ENCODE measurements at regions not wholly inside any gene's neighbourhood (a gene's known extent, or its start where the extent isn't known, plus 50 kb on each side); places are given as distances from the start of the nearest gene placed in this dataset.

DNA sequence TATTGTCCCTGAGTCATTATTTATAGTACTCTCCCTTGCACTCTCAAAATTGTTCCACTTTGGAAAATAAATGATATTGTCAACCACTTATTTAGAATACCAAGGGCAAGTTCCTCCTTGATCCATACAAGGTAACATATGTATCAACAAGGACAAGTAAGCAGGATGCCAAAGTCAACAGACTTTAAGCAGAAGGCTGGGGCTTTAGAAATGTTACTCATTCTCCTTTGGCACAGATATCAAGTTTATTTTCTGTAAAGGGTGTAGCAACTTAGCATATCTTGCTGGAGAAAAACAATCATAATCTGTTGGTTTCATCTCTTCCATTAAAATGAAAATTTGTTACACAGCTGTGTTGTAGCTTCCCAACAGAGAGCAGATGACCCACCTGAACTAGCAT lies 248.7 kb upstream of the SLC30A5 start:
- Histone ChIP-seq H3K9me3 (no peaks in the 10 kb centered on the region), H3K27me3 (ENCODE audit: low read depth) (no peaks in the 10 kb centered on the region), H3K36me3 (no peaks in the 10 kb centered on the region), H3K27ac (no peak overlapping the region), H3K4me1 (no peaks in the 10 kb centered on the region), H3K4me3 (no peak overlapping the region)
- intact Hi-C loops (cut with DNase I), result no loop called here
- TF ChIP-seq, protein P1, sequence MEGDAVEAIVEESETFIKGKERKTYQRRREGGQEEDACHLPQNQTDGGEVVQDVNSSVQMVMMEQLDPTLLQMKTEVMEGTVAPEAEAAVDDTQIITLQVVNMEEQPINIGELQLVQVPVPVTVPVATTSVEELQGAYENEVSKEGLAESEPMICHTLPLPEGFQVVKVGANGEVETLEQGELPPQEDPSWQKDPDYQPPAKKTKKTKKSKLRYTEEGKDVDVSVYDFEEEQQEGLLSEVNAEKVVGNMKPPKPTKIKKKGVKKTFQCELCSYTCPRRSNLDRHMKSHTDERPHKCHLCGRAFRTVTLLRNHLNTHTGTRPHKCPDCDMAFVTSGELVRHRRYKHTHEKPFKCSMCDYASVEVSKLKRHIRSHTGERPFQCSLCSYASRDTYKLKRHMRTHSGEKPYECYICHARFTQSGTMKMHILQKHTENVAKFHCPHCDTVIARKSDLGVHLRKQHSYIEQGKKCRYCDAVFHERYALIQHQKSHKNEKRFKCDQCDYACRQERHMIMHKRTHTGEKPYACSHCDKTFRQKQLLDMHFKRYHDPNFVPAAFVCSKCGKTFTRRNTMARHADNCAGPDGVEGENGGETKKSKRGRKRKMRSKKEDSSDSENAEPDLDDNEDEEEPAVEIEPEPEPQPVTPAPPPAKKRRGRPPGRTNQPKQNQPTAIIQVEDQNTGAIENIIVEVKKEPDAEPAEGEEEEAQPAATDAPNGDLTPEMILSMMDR (IDR thresholded peaks at IDR 0.05), result no peak
- no peak for DNase-seq
- ATAC-seq, result no peak

DNA sequence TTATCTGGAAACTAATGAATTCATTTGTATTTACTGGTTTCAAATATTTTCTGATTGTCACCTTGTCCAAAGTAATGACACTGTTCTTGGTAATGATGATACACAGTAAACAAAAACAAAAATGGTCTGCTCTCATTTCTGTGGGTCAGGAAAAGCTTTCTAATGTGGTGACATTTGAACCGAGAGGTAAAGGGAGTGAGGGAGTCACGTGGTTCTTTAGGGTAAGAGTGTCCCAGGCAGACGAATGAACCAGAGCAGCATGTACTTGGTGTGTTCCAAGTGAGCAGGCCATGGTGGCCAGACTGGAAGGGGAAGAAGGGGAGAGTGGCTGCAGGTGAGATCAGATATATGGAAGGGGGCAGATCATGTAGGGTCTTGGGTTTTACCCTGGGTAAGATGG lies 247.0 kb upstream of the SLC30A5 start:
- TF ChIP-seq, protein P1 (IDR thresholded peaks at IDR 0.05), result no peak
- Histone ChIP-seq H3K27ac (no peak overlapping the region), H3K4me1 (no peaks in the 10 kb centered on the region), H3K27me3 (ENCODE audit: low read depth) (no peaks in the 10 kb centered on the region), H3K4me3 (no peak overlapping the region), H3K36me3 (no peaks in the 10 kb centered on the region), H3K9me3 (no peaks in the 10 kb centered on the region)
- intact Hi-C loops (cut with DNase I), result no loop called here
- ATAC-seq, result no peak
- DNase-seq, result no peak

DNA sequence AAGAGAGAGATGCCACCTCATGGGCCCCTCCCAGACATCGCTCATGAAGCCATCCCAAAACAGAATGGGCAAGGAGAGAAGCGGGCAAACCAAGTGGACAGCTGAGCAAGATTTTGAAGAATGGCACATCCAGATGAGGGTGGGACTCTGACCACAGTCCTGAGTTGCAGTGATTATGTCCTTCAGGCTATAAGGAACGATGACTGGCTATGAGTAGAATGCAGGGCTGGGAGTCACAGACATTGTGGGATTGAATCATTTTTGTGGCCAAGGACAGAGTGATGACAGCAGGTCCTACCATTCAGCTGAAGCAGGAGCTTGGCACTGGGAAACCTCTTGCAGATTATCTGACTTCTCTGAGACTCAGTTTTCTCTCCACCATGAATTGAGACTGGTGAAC lies 245.7 kb upstream of the SLC30A5 start:
- intact Hi-C loops (cut with DNase I), result no loop called here
- TF ChIP-seq, protein P1 (IDR thresholded peaks at IDR 0.05), result no peak
- no peaks in the 10 kb centered on the region for H3K36me3 ChIP-seq
- DNase-seq (no peak), ATAC-seq (no peak)
- H3K9me3 ChIP-seq, result no peaks in the 10 kb centered on the region
- no peaks in the 10 kb centered on the region for H3K27me3 ChIP-seq (ENCODE audit: low read depth)
- no peak overlapping the region for H3K4me3 ChIP-seq
- no peak overlapping the region for H3K27ac ChIP-seq
- no peaks in the 10 kb centered on the region for H3K4me1 ChIP-seq

DNA sequence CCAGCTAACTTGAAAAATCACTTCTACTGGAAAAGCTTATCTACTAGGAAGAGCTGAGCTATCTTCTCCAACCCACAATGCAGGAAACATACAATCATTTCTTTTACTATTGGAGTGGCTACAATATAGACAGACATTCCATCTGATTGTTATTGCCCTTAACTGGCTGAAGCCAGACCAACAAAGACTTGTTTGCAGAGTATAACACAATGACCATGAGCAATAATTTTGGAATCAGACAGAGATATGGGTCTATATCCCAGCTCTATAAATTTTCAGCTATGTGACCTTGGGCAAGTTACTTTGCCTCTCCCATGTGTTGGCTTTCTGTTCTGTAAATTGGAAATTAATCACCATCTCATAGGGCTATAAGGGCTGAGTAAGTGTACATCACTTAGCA lies 244.7 kb upstream of the SLC30A5 start:
- TF ChIP-seq, protein P1 (IDR thresholded peaks at IDR 0.05), result no peak
- no peak overlapping the region for H3K27ac ChIP-seq
- intact Hi-C loops (cut with DNase I), result no loop called here
- H3K4me3 ChIP-seq, result no peak overlapping the region
- ATAC-seq, result no peak
- H3K36me3 ChIP-seq, result no peaks in the 10 kb centered on the region
- H3K27me3 ChIP-seq (ENCODE audit: low read depth), result no peaks in the 10 kb centered on the region
- no peaks in the 10 kb centered on the region for H3K4me1 ChIP-seq
- H3K9me3 ChIP-seq, result no peaks in the 10 kb centered on the region
- DNase-seq, result no peak

DNA sequence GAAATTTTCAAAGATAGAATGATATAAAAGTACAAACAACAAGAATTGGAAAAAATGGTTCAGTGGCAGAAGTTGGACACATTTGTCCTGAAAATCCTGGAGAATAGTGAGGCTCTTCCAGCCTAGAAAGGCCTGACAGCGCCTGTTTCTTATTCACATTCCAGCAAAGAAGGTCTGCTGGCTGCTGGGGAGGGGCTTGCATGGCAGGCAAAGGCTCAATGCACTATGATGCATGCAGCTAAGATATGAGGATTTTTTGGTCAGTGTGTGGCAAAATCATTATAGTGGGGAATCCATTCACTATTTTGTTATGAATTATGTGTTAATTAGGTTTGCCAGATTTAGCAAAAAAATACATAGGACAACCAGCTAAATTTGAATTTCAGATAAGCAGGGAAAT lies 243.9 kb upstream of the SLC30A5 start:
- Histone ChIP-seq H3K36me3 (no peaks in the 10 kb centered on the region), H3K4me1 (no peaks in the 10 kb centered on the region), H3K4me3 (no peak overlapping the region), H3K27ac (no peak overlapping the region), H3K9me3 (no peaks in the 10 kb centered on the region), H3K27me3 (ENCODE audit: low read depth) (no peaks in the 10 kb centered on the region)
- TF ChIP-seq, protein P1 (IDR thresholded peaks at IDR 0.05), result no peak
- DNase-seq (no peak), ATAC-seq (no peak)
- intact Hi-C loops (cut with DNase I), result no loop called here

DNA sequence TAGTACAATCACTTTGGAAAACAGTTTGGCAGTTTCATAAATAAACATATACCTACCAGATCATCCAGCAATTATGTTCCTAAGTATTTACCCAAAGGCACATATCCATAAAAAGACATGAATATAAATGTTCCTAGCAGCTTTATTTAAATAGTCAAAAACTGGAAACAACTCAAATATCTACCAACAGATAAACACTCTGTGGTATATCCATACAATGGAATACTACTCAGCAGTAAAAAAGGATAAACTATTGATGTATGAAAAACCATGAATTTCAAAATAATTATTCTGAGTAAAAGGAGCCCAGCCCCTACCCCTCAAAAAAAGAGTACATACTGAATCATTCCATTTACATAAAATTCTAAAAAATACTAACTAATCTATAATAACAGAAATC lies 232.7 kb upstream of the SLC30A5 start:
- H3K9me3 ChIP-seq, result peaks cover 6% of the 10 kb centered on the region
- no peaks in the 10 kb centered on the region for H3K27me3 ChIP-seq (ENCODE audit: low read depth)
- no peak for ATAC-seq
- no peak overlapping the region for H3K4me3 ChIP-seq
- H3K27ac ChIP-seq, result no peak overlapping the region
- DNase-seq, result no peak
- intact Hi-C loops (cut with DNase I), result no loop called here
- TF ChIP-seq, protein P1 (IDR thresholded peaks at IDR 0.05), result no peak
- no peaks in the 10 kb centered on the region for H3K36me3 ChIP-seq
- no peaks in the 10 kb centered on the region for H3K4me1 ChIP-seq

Measured in lower lobe of right lung (tissue), 2 donors.